Effector memory CD4-positive, alpha-beta T cell (primary cell): ENCODE measurements at regions not wholly inside any gene's neighbourhood (a gene's known extent, or its start where the extent isn't known, plus 50 kb on each side); places are given as distances from the start of the nearest gene placed in this dataset.

Source experiments
- DNase-seq, 3 donors: peaks; one replicate each; pipeline ENCODE4 v3.0.0-alpha.2; 2020
- H3K27ac ChIP-seq: 2 replicates; pipeline ENCODE4 v1.7.0; 2013; ENCODE audit warnings: mild to moderate bottlenecking, low read length, moderate library complexity; ENCODE audit not compliant: insufficient read depth, poor library complexity, severe bottlenecking
- H3K27me3 ChIP-seq: replicated peaks from 2 replicates; pipeline ENCODE4 v1.7.0; 2013; ENCODE audit warnings: mild to moderate bottlenecking, low read length; ENCODE audit not compliant: insufficient read depth, control insufficient read depth, poor library complexity, severe bottlenecking
- H3K36me3 ChIP-seq: 2 replicates; pipeline ENCODE4 v1.7.0; 2013; ENCODE audit warnings: mild to moderate bottlenecking, low read length, moderate library complexity; ENCODE audit not compliant: control insufficient read depth, insufficient read depth
- H3K4me1 ChIP-seq: 2 replicates; pipeline ENCODE4 v1.7.0; 2013; ENCODE audit warnings: low read length, mild to moderate bottlenecking; ENCODE audit not compliant: control insufficient read depth, insufficient read depth, poor library complexity, severe bottlenecking
- H3K4me3 ChIP-seq: 2 replicates; pipeline ENCODE4 v1.7.0; 2013; ENCODE audit warnings: low read length, low read depth, mild to moderate bottlenecking; ENCODE audit not compliant: insufficient read depth, poor library complexity, severe bottlenecking
- H3K9me3 ChIP-seq: 2 replicates; pipeline ENCODE4 v1.7.0; 2013; ENCODE audit warnings: mild to moderate bottlenecking, low read length, moderate library complexity; ENCODE audit not compliant: control insufficient read depth

GRCh38 chr4:81884986-81885385, 413.3 kb upstream of the RASGEF1B start:
- no peaks in the 10 kb centered on the region for H3K36me3 ChIP-seq
- H3K4me1 ChIP-seq: no peaks in the 10 kb centered on the region
- H3K4me3 ChIP-seq: no peak overlapping the region
- H3K27me3 ChIP-seq: peaks cover 4% of the 10 kb centered on the region
- no peak for DNase-seq
- no peak overlapping the region for H3K27ac ChIP-seq
- H3K9me3 ChIP-seq: no peaks in the 10 kb centered on the region

- no peak overlapping the region for H3K27ac ChIP-seq
- H3K27me3 ChIP-seq: peaks cover 4% of the 10 kb centered on the region
- H3K36me3 ChIP-seq: no peaks in the 10 kb centered on the region
- no peaks in the 10 kb centered on the region for H3K4me1 ChIP-seq
- no peaks in the 10 kb centered on the region for H3K9me3 ChIP-seq
- no peak for DNase-seq
- no peak overlapping the region for H3K4me3 ChIP-seq
Observed at GRCh38 chr4:81883530-81884450, 412.1 kb upstream of the RASGEF1B start.

GRCh38 chr4:81883004-81883403, 411.3 kb upstream of the RASGEF1B start:
- H3K27me3 ChIP-seq: peaks cover under 1% of the 10 kb centered on the region
- no peak for DNase-seq
- H3K27ac ChIP-seq: no peak overlapping the region
- no peaks in the 10 kb centered on the region for H3K9me3 ChIP-seq
- H3K4me1 ChIP-seq: no peaks in the 10 kb centered on the region
- no peaks in the 10 kb centered on the region for H3K36me3 ChIP-seq
- H3K4me3 ChIP-seq: no peak overlapping the region

DNA sequence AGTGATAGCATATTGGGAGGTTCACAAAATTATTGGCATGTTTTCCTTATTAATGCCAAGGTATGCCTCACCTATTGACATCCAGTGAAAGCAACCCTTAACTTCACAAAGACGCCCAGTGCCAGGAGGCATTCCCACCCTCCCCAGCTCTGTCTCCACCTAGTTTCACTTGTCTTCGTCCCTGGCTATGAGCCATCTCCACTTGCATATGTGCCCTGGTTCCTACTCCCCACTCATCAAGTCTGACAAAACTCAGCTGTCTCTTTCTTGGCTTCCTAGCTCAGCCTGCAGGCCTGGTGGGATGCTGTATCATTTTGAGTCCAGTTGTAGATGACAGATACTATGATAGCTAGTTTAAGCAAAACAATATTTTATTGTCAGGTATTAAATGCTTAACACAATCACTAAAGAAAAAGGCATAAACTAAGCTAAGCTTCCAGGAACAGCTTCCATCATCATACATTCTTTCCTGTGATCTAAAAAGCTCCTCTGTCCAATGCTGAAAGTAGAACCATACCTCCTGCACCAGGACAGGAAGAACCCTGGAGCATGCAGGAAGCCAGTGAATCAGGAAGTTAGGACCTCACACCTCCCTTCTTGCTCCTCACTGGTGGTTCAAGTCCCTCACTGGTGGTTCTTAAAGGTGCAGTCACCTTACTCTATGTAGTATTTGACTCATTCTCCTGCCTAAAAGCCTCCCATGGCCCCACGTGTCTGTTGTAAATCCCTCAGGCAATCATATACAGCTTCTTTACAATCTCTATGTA, 410.3 kb upstream of the RASGEF1B start:
- Histone ChIP-seq H3K27ac (no peak overlapping the region), H3K36me3 (no peaks in the 10 kb centered on the region), H3K27me3 (no peaks in the 10 kb centered on the region), H3K9me3 (no peaks in the 10 kb centered on the region), H3K4me3 (no peak overlapping the region), H3K4me1 (no peaks in the 10 kb centered on the region)
- DNase-seq: no peak

DNA sequence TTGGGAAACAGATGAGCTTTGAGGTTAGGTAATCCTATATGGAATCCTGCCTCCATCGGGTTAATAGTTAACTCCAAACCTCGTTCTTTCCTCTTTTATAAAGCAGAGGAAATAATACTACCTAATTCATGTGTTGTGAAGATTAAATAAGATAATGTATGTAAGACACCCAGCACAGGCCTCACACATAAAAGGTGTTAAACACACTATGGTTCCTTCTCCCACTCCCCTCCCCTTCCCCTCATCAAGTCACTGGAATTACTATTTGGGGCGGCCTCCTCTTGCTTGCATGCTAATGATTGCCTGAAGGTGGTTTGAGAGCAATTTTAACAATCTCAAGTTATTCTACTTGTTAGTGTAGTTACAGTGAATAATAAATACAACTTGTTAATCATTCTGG, 404.4 kb upstream of the RASGEF1B start:
- no peaks in the 10 kb centered on the region for H3K36me3 ChIP-seq
- no peaks in the 10 kb centered on the region for H3K4me1 ChIP-seq
- no peaks in the 10 kb centered on the region for H3K9me3 ChIP-seq
- DNase-seq: no peak
- no peak overlapping the region for H3K27ac ChIP-seq
- H3K27me3 ChIP-seq: no peaks in the 10 kb centered on the region
- no peak overlapping the region for H3K4me3 ChIP-seq

DNA sequence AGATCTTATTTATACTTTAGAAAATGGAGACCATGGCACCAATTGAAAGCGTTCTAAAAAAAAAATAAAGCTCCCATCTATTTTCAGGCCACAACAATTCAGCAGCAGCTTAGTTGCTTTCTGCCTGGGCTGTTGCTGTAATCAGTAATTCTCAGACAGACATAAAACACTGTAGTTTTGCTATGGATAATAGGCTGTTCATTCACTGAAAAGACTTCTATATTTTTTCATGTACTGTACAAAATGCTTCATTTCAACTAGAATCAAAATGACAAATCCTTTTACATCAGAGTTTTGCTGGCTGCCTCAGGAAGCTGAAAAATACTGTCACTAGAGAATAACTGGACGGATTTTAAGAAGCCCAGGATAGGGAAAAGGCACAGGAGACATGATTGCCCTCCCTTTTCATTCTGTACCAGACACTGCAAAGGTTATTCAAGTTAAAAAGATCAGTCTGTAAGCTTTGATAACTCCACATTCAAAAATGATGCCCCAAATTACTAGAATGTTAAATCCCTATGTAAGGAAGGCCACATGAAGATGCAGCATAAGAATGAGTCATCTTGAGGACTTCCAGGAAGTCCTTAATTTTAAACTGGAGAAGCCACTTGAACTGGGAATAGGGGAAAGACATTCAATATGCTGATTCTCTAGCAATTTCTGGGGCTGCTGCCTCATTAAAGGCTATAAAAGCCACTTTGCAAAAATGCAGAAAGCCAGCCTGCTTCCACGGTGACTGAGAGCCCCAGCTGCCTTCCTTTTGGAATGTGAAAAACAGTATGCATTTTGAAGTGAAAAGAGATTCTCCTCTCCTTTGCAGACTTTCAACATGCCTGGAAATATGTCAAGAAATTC, 403.2 kb upstream of the RASGEF1B start:
- Histone ChIP-seq H3K27me3 (no peaks in the 10 kb centered on the region), H3K27ac (no peak overlapping the region), H3K4me1 (no peaks in the 10 kb centered on the region), H3K36me3 (no peaks in the 10 kb centered on the region), H3K9me3 (no peaks in the 10 kb centered on the region), H3K4me3 (no peak overlapping the region)
- DNase-seq: no peak

DNA sequence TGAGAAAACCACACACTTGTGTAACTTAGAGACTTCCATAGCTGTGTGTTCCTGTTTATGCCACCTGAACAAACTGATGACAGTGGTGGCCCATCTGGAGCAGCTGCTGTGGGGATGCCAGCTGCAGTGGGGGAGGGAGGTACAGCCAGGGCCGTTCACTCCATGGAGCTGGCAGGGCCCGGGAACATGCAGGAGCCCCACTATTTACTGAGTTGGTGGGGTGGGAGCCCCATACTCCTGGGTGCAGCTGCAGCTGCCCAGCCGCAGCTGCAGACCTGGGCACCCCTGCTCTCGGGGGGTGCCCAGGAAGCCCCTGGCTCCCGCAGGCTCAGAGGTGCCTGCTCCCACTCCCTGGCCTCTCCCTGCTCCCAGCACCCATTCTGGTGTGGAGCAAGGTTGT, 398.6 kb upstream of the RASGEF1B start:
- H3K27ac ChIP-seq: no peak overlapping the region
- H3K9me3 ChIP-seq: no peaks in the 10 kb centered on the region
- H3K4me1 ChIP-seq: no peaks in the 10 kb centered on the region
- no peak overlapping the region for H3K4me3 ChIP-seq
- no peaks in the 10 kb centered on the region for H3K36me3 ChIP-seq
- H3K27me3 ChIP-seq: no peaks in the 10 kb centered on the region
- no peak for DNase-seq

GRCh38 chr4:81860111-81860510, 388.4 kb upstream of the RASGEF1B start:
- DNase-seq: no peak
- Histone ChIP-seq H3K4me1 (no peaks in the 10 kb centered on the region), H3K4me3 (no peak overlapping the region), H3K36me3 (no peaks in the 10 kb centered on the region), H3K27me3 (no peaks in the 10 kb centered on the region), H3K9me3 (no peaks in the 10 kb centered on the region), H3K27ac (no peak overlapping the region)

DNA sequence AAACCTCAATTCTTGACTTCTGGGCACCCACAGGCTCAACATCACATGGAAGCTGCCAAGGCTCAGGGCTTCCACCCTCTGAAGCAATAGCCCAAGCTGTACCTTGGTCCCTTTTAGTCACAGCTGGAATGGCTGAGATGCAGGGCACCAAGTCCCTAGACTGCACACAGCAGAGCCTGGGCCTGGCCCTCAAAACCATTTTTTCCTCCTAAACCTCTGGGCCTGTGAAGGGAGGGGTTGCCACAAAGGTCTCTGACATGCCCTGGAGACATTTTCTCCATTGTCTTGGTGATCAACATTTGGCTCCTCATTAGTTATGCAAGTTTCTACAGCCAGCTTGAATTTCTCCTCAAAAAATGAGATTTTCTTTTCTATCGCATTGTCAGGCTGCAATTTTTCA, 382.7 kb upstream of the RASGEF1B start:
- no peak for DNase-seq
- Histone ChIP-seq H3K27me3 (no peaks in the 10 kb centered on the region), H3K27ac (no peak overlapping the region), H3K36me3 (no peaks in the 10 kb centered on the region), H3K9me3 (no peaks in the 10 kb centered on the region), H3K4me1 (no peaks in the 10 kb centered on the region), H3K4me3 (no peak overlapping the region)
